ENCODE measurements at regions not wholly inside any gene's neighbourhood (a gene's known extent, or its start where the extent isn't known, plus 50 kb on each side); places are given as distances from the start of the nearest gene placed in this dataset.
"Not testable (repeated sequence)": the region's sequence is repeated elsewhere in the genome, so short reads cannot be mapped to it uniquely, and the experiment has no call there.

- DNase-seq (ENCODE audit: low spot score), result no peak
Measured at GRCh38 chr1:88528792-88529191, 155.3 kb upstream of the PKN2 start.

- no peak for DNase-seq (ENCODE audit: low spot score)
Measured at GRCh38 chr1:88529581-88529980, 154.5 kb upstream of the PKN2 start.

DNA sequence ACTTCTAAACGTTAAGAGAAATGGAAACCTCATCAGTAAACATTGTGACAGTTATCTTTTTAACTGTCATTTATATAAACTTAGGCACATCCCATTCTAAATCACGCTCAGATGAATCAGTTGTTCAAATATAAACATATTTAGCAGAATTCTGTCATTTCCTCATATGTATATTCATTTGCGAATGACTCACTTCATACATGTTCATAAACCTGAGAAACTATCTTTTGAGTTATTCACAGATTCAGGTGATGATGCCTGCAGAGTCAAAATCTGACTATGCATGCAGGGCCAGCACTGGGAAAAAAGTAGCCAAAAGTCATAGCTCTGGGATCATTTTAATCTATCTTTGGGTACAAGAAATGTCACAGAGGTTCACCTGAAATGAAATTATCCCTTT, 153.8 kb upstream of the PKN2 start:
- DNase-seq (ENCODE audit: low spot score), result no peak

DNA sequence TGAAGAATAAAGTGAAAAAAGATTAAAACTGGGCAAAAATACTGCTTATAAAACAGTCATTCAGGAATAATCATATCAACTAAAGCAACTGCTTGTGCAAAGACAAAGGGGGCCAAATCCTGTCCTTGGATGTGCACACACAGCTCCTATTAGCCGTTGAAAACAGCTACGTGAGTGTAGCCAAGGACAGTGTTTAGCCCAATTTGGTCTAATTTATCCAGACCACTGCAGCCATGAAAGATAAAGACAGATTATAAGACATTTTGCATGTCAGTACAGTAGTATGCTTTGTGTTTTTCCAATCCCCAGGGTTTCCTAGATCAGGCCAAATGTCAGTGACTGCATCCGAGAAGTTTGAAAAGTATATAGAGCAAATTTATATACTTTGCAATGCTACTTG, 146.3 kb upstream of the PKN2 start:
- DNase-seq (ENCODE audit: low spot score), result no peak

GRCh38 chr1:88538222-88538899, 145.7 kb upstream of the PKN2 start:
- no peak for DNase-seq (ENCODE audit: low spot score)

- no peak for DNase-seq (ENCODE audit: low spot score)
Measured at GRCh38 chr1:88540255-88540654, 143.8 kb upstream of the PKN2 start.

GRCh38 chr1:88541596-88541995, 142.5 kb upstream of the PKN2 start:
- no peak for DNase-seq (ENCODE audit: low spot score)

DNA sequence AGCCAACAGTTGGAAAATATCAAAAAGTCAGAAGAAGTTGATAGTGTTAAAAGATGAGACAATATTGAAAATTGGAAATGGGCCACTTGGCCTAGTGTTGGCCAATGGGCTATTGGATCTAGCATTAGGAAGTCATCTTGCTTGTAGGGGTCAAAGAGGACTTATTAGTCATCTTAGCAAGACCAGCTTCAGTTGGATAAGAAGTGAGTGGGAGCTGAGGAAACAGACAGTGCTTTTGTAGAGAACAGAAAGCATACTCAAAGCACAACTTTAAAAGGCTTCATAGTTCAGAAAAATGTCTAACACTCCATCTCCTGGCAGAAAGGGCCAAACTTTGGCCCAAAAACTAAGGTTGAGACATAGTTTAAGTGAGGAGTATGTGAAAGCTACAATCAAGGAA, 139.9 kb upstream of the PKN2 start:
- DNase-seq (ENCODE audit: low spot score), result no peak

DNA sequence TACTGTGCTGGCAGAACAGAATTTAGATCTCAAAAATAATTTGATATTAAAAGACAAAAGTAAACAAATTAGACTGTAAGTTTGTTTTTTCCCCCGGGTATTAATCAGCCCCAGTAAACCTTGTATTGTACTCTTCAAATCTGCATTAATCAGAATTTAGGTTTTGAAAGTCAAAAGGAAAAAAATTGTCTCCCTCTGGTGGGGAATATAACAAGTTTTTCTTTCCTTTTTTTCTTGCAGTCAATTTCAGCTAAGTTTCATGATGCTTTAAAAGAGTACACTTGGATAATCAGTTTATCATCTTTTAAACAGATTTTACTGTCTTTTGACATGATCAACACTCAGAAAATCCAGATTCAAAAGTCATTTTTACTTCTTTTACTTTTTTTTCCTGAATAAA, 134.5 kb upstream of the PKN2 start:
- DNase-seq (ENCODE audit: low spot score), result no peak

- DNase-seq (ENCODE audit: low spot score), result no peak
Measured at GRCh38 chr1:88552226-88552625, 131.8 kb upstream of the PKN2 start.

GRCh38 chr1:88557014-88557413, 127.1 kb upstream of the PKN2 start:
- no peak for DNase-seq (ENCODE audit: low spot score)

GRCh38 chr1:88560621-88561020, 123.5 kb upstream of the PKN2 start:
- DNase-seq (ENCODE audit: low spot score), result no peak

- no peak for DNase-seq (ENCODE audit: low spot score)
Measured at GRCh38 chr1:88562991-88563390, 121.1 kb upstream of the PKN2 start.

GRCh38 chr1:88566615-88567387, 117.3 kb upstream of the PKN2 start:
- no peak for DNase-seq (ENCODE audit: low spot score)

- no peak for DNase-seq (ENCODE audit: low spot score)
Measured at GRCh38 chr1:88571506-88571905, 112.6 kb upstream of the PKN2 start.

DNA sequence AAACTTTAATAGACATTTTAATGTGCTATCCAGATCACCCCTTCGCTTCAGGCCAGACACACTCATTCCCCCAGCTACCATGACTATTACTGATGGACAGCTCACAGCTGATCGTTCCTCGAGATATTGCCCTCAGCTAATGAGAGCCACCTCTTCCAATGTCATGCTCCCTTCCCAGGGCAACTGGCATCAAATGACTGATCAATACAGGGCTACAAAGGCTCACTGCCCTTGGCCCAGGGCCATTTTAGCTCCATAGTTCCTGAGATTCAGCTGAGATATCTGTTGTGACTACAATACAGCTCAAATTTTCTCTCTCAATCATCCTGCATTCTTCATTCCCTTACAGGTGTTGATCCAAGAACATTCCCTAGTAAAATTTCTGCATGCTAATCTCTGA, 104.5 kb upstream of the PKN2 start:
- no peak for DNase-seq (ENCODE audit: low spot score)

- no peak for DNase-seq (ENCODE audit: low spot score)
Measured at GRCh38 chr1:88581703-88582102, 102.4 kb upstream of the PKN2 start.

GRCh38 chr1:88593358-88593757, 90.7 kb upstream of the PKN2 start:
- DNase-seq (ENCODE audit: low spot score), result no peak

GRCh38 chr1:88595355-88596002, 88.6 kb upstream of the PKN2 start:
- DNase-seq (ENCODE audit: low spot score), result peak; percentile 43

GRCh38 chr1:88597973-88598372, 86.1 kb upstream of the PKN2 start:
- DNase-seq (ENCODE audit: low spot score), result not testable (repeated sequence)

GRCh38 chr1:88608139-88608943, 75.7 kb upstream of the PKN2 start:
- DNase-seq (ENCODE audit: low spot score), result no peak

GRCh38 chr1:88609051-88609450, 75.0 kb upstream of the PKN2 start:
- no peak for DNase-seq (ENCODE audit: low spot score)
